Fibroblast of villous mesenchyme (primary cell): ENCODE measurements at regions not wholly inside any gene's neighbourhood (a gene's known extent, or its start where the extent isn't known, plus 50 kb on each side); places are given as distances from the start of the nearest gene placed in this dataset.

ENCODE experiments used
- DNase-seq: peaks from one replicate; pipeline ENCODE4 v3.0.0-alpha.2; 2010; ENCODE audit warnings: low read depth
- H3K4me3 ChIP-seq: 2 replicates; pipeline ENCODE4 v1.5.1; 2011; ENCODE audit warnings: low read depth, mild to moderate bottlenecking, low read length
- TF ChIP-seq, protein P1 (sequence below): IDR thresholded peaks from 2 replicates; pipeline ENCODE4 v1.5.1; 2012; ENCODE audit warnings: low read depth, mild to moderate bottlenecking, low read length; ENCODE audit not compliant: insufficient read depth

- TF ChIP-seq, protein P1, sequence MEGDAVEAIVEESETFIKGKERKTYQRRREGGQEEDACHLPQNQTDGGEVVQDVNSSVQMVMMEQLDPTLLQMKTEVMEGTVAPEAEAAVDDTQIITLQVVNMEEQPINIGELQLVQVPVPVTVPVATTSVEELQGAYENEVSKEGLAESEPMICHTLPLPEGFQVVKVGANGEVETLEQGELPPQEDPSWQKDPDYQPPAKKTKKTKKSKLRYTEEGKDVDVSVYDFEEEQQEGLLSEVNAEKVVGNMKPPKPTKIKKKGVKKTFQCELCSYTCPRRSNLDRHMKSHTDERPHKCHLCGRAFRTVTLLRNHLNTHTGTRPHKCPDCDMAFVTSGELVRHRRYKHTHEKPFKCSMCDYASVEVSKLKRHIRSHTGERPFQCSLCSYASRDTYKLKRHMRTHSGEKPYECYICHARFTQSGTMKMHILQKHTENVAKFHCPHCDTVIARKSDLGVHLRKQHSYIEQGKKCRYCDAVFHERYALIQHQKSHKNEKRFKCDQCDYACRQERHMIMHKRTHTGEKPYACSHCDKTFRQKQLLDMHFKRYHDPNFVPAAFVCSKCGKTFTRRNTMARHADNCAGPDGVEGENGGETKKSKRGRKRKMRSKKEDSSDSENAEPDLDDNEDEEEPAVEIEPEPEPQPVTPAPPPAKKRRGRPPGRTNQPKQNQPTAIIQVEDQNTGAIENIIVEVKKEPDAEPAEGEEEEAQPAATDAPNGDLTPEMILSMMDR = no peak
- no peak for DNase-seq
- no peak overlapping the region for H3K4me3 ChIP-seq
Measured at GRCh38 chr3:144221761-144222160, 250.1 kb downstream of the DIPK2A start.

- no peak overlapping the region for H3K4me3 ChIP-seq
- DNase-seq = no peak
- TF ChIP-seq, protein P1 = no peak
Measured at GRCh38 chr3:144229330-144229729, 257.7 kb downstream of the DIPK2A start.

- no peak overlapping the region for H3K4me3 ChIP-seq
- TF ChIP-seq, protein P1 = no peak
- DNase-seq = no peak
Measured at GRCh38 chr3:144229953-144230352, 258.3 kb downstream of the DIPK2A start.

DNA sequence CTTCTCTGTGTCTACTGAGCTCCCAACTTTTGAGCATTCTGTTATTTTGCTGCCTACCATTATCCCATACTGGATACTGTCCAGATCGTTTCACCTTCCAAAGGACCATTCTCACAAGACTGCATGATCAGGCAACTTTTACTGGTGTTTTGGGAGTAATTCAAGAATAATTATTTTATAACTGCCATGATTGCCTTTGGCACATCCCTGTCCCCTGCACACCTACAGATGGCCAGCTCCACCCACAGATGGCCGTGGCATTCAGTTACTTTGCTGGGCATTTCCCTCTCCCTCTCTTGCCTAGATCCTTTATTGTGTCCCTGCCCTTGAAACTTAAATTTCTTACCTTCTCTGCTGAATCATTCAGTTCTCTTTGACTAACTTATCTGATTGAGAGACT lies 263.9 kb downstream of the DIPK2A start:
- H3K4me3 ChIP-seq = no peak overlapping the region
- TF ChIP-seq, protein P1 = no peak
- DNase-seq = no peak

DNA sequence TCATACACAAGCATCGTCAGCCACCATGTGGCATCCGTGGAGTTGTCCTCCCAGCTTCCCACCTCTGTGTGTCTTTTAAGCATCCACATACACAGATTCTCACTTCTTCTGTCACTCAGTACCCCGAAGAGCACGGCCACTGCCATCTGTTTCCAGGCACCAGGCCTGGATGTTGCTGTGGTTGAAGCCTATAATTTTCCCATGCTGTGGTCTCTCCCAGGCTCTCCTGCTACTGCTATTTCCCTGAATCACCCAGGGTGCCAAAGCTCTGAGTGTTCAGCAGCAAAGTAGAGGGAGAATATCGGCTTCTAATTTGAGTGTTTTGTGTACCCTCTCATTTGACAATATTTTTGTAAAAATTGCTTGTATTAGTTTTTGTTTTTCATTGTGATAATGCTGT lies 265.7 kb downstream of the DIPK2A start:
- DNase-seq = no peak
- H3K4me3 ChIP-seq = no peak overlapping the region
- TF ChIP-seq, protein P1 = no peak

DNA sequence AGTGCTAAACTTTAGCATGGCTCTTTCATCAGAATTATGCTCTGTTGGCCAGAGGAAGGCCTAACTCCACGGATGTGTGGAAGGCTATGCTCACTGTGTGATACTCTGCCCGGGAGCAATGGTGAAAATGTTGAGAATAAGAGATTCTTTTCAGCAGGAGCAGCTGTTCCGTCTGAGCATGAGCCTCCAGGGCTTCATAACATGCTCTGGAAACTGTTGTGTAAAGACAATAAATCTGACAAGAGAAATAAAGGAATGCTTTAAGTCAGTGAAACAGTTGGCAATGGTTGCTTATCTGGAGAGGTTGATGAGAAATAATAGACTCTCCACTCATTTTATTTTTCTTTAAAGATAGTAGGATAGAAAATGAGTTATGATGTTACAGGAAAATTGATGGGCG lies 269.8 kb downstream of the DIPK2A start:
- no peak overlapping the region for H3K4me3 ChIP-seq
- TF ChIP-seq, protein P1 = no peak
- DNase-seq = peak; percentile 22

DNA sequence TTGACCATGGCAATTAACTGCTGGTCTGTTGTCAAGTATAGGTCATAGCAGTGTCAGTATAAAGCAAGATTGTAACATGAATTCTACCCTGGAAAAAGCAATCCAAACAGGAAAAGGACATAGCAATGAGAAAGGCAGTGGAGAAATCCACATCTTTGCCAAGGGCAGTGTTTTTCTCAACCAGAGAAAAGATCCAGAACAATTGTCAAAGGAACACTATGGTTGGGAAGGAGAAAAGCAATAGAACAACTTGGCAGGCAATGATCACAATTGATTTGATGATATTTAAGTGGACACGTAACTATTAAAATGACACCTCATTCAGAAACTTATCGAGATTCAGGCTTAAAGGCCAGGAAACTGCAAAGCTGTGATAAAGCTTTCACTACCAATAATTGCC lies 271.1 kb downstream of the DIPK2A start:
- no peak overlapping the region for H3K4me3 ChIP-seq
- no peak for DNase-seq
- TF ChIP-seq, protein P1 = no peak
